NCI-H446 treated with DMSO at 0.1 percent for 48 hours (cell line): ENCODE measurements at regions not wholly inside any gene's neighbourhood (a gene's known extent, or its start where the extent isn't known, plus 50 kb on each side); places are given as distances from the start of the nearest gene placed in this dataset.
A peak's percentile ranks its signal among the peaks of the same experiment; 100 is the strongest.
"Not testable (repeated sequence)": the region's sequence is repeated elsewhere in the genome, so short reads cannot be mapped to it uniquely, and the experiment has no call there.

Source experiments
- DNase-seq: peaks from one replicate; lab custom pipeline; 2025; lab: John Stamatoyannopoulos, UW

DNA sequence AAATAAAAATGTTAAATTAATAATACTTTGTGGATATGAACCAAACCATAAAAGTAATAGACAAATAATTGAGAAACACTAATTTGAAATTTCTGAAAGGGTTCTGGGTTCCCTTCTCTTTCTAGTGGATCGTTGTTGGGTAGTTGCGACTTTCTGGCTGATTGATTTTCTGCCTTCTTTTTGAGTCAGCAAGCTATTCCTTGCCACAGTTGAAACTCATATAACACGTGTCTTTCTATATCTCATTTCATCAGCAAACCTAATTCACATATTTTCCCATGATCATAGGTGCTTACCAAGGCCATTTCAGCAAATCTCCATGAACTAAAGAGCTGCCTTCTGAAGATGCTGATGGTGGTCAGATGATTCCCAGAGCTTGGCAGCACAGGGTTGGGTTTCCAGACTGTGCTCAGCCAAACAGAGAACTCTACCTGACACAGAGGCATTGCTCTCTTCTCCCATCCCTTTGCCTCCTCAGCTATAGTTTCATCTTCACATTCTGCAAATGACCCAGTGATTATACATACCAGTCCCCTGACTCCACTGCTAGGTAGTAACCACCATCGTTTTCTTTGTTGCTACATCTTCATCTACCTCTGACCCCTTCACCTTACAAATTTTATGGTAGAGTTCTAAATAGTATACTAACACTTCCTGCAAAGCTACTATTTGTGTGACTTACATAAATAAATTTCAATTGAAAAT lies 383.9 kb upstream of the DPH6 start:
- no peak for DNase-seq

DNA sequence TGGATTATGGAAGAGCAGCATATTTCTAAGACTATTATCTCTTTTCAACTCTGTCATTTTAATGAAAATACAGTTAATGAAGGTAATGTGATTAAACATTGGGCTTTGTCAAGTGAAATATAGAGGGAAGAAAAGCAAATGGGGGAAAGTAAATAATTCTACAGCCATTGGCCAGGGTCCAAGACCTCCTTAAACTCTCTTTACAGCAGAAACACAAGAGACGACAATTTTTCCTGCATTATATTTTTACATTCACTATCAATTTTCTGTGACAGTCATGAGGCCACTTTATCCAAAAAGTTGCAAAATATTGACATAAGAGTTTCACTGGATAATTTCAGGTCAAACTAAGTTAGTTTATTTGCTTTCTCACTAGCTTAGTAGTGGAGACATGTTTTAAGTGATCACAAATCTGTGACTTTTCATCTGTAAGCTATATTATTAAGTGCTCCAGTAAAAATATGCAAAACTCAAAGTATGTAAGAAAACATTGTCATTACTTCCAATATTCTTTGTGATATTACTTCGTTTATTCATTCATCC lies 385.9 kb upstream of the DPH6 start:
- no peak for DNase-seq

DNA sequence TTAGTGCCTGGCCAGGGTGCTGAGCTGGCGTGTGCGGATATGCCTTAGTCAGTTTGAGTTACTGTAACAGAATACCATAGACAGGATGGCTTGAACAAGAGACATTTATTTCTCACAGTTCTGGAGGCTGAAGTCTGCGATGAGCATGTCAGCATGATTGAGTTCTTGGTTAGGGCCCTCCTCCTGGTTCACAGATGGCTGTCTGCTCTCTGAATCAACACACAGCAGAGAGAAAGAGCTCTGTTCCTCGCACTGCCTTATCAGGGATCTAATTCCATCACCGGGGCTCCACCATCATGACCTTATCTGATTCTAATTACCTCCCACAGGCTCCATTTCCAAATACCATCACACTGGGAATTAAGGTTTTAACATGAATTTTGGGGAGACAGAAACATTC lies 386.6 kb upstream of the DPH6 start:
- DNase-seq = no peak

DNA sequence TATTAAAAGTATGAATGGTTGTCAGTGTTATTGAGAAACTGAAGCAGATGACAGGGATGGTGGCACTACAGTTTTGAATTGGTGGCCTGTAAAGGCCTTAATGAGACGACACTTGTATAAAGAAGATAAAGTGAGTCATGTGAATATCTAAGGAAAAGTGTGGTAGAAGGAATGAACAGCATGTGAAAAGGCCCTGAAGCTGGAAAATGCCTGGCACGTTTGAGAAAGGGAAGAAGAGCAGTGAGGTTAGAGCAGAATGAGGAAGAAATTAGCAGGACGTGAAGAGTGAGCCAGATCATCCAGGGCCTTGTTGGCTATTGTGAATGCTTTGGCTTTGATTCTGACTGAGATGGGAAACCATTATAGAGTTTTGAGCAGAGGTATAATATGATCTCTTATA lies 387.6 kb upstream of the DPH6 start:
- no peak for DNase-seq

DNA sequence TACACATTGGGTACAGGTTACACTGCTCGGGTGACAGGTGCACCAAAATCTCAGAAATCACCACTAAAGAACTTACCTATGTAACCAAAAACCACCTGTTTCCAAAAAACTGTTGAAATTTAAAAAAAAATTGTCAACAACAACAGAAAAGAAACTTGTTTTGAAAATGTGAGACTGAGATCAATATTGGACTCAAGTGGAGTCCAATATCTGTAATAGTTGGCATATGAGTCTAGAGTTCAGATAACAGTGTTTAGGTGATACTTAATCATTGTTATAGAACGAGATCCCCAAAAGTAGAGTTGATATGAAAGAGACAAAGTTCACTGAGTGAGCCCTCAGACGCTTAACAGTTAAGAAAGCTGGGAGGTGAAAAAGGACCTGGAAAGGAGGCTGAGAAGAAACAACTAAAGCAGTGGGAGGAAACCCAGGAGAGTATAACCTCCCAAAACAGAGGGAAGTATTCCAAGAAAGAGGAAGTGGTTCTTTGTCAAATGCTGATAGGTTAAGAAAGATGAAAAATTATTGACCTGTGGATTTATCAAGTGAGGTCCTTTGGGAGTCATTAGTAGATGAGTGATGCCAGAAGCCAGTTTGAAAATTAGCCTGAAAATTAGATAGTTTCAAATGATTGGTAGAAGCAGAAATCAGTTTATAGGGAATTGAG lies 388.6 kb upstream of the DPH6 start:
- no peak for DNase-seq

DNA sequence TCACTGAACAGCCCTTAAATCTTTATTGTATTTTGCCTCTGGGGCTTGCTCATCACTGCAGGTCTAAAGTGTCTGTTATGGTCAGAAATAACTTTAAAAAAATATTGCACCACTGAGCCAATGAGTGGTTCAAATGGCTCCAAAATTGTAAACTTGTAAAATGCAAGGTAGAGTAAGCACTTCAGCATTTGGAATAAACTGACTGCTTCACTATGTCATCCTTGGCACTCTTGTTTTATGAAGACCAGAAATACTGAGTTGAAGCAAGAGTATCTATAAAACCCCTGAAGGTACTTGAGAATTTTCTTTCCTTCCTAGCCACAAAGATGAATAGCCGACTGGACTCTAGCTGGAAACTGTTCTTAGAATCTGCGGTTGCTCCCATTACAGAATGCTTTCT lies 390.3 kb upstream of the DPH6 start:
- no peak for DNase-seq

DNA sequence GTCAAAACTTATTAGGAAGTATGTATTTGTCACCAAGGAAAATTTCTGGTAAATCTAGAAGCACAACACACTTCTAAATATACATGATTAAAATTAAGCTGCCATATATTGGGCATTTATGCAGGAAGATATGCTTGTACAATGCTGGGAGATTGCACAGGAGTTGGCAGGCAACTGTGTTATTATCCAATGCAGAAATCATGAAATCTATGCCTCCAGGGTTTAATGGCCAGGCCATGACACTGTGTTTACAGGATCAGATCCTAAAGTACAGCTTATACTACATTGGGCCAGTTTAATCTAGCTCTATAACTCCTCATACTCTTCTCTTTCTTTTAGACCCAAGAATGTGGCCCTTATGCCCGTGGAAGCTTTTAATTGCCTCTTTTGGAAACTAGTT lies 391.4 kb upstream of the DPH6 start:
- no peak for DNase-seq

DNA sequence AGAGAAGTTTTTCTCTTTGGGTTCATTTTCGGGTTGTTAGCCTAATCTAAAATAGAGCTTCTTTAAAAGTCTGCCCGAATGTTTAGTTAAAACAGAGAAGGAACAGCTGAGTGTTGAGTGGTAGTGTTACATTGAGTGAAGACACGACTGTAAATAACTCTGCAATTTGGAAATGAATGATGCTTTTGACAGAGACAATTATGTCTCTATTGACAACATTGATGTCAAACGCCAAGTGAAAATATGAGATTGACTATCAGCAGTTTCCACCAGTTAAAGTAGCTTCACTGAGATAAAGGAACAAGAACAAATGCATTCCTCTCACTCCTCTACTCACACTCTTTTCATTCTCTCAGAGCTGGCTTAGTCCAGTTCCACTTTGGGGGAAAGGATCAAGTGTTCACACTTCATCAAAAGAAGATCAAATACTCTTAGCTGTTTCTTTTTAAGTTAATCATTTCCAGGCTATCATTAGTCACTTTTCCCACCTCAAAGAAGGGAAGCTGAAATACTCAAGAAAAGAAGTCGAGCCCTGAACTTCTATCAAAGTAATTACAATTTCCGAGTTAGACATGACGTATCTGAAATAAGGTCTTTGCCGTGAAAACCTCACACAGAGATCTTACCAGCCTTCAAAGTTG lies 399.1 kb upstream of the DPH6 start:
- DNase-seq = no peak

DNA sequence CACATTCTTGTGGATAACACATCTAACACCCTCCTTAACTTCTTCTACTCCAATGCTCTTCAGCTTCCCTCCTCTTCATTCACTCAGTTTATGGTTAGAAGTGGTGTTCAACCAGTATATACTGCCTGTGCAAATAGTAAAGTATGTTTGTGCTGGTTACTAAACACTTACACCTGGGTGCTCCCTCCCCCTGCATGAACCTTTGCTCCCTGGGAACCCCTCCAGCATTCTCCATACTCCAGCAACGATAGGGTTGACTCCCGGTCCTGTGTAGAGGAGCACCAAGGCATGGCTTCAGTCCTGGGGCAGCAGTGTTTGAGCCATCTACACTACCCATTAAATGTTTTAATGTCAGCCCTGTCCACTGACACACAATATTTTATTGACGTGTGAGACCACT lies 407.5 kb upstream of the DPH6 start:
- no peak for DNase-seq

DNA sequence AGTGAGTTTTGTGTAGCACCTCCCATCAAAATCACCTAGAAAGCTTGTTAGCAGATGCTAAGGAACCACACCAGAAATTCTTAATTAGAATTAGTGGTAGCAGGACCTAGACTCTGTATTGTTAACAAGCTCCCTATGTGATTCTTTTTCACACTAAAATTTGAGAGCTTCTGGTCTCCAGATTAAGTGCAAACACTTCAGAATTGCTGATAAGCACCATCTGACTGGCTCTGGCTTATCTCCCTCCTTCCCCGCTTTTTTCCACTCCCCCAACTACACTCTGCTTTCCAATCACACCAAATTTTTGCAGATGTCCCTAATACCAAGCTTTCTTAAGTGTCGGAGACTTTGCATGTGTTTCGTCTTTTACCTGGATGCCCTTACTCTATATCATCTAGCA lies 410.1 kb upstream of the DPH6 start:
- DNase-seq = no peak

DNA sequence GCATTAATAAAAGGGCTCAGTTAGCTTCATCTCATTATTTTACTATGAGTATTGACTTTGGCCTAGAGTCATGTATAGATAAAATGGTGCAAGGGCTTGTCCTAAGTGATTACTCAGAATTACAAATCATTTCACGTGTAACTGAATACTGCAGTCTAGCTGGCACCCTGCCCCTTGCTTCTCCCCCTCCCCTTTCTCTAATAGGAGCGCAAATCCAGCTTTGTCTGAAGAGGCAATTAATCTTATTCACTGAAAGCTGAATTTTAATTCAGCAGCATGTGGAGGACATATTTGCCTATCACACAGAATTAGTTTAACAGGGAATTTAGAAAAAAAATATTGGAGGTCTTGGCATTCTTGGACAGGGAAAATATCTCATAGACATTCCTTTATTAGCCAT lies 412.1 kb upstream of the DPH6 start:
- DNase-seq = peak; percentile 93

DNA sequence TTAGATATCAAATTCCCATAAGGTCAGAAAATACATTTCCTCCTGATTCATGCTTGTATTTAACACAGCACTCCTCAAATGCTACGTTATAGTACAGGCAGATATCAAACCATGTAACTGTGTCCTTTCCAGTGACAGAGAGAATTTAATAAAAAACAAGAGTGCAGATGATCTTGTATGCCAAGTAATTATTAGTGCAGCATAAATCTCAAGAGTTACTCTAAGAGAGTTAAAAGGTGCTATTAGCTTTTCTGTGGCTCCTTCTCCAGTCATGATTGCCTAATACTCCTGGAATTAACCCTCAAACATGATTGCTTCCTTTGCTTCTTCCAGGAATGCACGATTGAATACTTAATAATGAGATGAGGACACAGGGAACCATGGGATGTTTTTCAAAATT lies 413.0 kb upstream of the DPH6 start:
- DNase-seq = no peak

DNA sequence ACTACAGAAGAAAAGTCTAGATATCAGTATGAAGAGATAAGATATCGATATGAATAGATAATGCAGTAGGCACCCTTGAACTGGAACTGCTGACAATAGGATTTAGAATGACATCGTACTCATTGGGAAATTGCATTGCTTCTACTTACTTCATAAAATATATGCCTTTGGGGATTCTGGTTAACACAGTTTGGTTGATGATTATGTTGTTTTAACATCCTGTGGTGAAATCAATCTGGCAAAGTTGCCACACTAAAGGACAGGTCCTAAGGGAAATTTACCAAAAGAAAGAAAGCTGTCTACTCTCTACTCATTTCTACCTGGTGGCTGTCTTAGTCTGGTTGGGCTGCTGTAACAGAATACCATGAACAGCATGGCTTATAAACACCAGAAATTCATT lies 417.4 kb upstream of the DPH6 start:
- no peak for DNase-seq

DNA sequence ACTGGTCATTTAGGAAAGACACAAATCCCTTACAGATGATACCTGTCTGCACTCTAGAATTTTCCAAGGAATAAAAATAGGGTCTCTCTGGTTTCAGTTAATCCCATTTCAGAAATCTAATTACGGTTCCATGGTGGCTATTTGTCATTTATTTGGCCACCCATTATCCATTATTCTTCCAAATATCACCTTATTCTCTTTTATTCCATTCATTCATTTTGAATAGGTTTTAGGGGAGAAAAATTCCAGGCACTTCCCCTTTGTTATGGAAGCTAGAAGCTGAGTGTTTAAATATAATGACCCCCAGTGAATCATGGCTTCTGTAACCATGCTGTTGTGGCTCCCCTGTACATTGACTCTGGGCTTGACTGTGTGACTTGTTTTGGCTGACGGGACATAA lies 420.8 kb upstream of the DPH6 start:
- DNase-seq = no peak

DNA sequence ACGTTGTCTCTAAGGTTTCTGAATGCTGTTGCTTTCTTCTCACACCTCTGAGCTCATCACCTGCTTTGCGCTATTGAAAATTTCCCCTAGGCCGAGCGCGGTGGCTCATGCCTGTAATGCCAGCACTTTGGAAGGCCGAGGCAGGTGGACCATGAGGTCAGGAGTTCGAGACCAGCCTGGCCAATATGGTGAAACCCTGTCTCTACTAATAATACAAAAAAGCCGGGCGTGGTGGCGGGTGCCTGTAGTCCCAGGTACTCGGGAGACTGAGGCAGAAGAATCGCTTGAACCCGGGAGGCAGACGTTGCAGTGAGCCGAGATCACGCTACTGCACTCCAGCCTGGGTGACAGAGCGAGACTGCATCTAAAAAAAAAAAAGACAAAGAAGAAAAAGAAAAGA lies 422.0 kb upstream of the DPH6 start:
- not testable (repeated sequence) for DNase-seq

DNA sequence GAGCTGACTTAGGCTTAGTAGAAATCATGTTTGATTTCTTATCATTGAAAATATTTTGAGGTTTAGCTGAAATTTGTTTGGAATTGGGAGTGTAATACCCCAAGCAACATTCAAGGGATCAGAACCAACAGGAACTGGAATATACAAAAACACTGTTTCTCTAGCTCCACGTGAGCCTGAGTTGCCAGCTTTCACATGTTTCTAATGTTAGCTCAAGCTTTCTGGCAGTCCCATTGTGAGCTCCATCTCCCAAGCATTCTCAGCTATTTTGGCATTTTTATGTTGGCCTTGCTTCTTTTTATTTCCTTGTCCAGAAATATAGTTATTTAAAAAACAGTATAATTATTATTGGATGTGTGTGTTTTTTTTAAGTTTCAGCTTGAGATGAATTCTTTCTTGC lies 427.1 kb upstream of the DPH6 start:
- DNase-seq = no peak

DNA sequence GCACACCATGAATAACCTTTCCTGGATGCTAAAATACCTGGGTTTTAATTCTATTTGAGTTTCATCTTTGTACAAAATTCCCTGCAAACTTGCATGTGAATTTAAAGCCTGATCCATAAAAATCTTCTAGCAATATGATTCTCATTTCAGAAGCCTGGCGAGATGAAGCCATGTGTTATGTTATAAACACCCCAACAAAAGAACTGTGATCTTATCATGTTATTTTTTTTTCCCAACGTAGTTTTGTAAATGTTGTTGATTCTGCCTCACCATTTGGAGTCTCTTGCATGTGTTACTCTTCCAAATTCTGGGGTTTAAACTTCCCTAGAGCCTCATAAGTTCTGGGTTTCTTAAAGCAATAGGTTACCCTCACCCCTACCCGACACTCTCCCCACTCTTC lies 428.1 kb upstream of the DPH6 start:
- DNase-seq = no peak

DNA sequence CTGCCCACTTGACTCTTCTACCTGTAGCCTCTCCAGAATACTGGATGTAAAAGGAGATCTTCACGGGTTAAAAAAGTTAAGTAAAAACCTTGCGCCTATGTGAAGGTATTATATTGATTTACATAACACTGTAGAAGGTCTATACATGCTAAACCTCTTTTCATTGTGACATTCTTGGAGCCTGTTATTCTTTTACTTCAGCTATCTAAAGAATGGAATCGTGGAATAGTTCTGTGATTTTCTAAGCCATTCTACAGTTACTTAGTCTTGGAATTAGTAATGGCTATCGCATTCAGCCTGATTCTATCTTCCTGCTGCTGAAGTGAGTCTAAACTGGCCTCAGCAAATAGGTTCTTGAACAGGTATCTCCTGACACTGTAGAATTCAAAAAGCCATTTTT lies 430.0 kb upstream of the DPH6 start:
- no peak for DNase-seq

DNA sequence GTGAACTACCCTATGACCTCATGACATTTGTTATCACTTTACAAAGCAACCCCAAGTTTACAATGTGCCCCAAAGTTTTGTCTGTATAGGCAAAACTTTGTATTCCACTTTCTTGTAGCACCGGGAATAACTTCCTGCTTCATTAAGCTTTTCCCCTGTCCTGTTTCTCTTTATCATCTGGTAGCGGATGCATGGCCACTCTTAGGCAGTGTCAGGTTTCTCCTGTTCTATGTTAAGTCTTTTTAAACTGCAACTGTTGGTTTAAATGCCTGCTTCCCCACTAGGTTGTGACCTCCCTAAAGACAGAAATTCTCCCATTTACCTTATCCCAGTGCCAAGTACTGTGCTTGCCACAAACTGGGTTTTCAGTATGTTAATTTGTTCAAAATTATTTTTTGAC lies 433.6 kb upstream of the DPH6 start:
- DNase-seq = no peak

DNA sequence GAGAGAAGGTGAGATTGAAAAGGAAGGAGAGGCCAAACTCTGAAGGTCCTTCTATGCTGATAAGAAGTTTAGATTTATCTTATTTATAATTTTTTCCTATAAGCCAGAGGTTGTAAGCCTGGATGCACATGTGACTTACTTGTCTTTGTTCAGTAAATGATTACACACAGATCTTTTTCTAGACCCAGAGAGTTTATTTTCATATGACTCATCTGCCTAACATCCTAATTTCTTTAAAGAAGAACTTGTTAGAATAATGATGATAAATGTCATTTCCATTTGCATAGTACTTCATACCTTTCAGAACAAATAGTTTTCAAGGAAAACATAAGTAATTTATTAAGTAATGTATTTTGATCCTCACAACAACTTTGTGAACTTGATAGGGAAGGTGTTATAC lies 434.8 kb upstream of the DPH6 start:
- no peak for DNase-seq

DNA sequence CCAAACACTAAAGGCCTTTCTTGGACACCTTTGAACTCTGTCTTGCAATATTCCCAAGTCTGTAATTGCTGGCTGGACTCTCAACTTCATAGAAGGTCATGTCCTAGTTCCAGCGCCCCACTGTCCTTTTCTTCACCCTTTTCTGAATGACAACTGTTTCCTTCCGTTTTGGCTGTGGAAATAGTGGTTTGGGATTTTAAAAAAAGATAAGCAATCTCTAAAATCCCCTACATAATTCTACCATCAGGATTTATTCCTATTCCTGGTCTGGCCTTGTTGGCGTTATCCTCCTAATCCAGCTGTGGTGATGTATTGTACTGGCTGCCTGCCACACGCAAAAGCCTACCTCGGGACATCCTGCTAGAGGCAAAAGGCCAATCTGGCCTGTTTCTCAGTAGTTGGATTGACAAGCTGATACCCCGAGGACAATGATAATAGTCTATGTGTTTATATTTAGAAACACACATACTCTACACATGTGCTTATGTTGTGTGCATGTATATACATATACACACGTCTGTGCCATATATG lies 440.3 kb upstream of the DPH6 start:
- no peak for DNase-seq

DNA sequence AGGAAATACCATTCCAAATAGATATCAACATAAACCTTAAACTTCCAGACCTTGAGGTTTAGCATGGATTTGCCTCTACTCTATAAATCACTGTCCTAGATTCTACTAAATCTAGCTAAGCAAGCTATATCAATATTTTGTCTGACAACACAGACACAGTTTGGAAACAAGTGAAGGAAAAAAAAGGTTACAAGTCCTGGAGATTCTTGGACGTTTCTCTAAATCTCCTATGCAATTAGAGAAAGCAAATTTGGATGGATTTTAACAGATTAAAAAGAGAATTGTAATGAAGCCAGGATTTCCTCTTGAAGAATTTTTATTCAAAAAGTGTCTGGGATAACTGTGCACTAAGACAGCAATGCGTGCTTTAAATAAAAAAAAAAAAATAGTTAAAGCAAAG lies 441.1 kb upstream of the DPH6 start:
- no peak for DNase-seq

DNA sequence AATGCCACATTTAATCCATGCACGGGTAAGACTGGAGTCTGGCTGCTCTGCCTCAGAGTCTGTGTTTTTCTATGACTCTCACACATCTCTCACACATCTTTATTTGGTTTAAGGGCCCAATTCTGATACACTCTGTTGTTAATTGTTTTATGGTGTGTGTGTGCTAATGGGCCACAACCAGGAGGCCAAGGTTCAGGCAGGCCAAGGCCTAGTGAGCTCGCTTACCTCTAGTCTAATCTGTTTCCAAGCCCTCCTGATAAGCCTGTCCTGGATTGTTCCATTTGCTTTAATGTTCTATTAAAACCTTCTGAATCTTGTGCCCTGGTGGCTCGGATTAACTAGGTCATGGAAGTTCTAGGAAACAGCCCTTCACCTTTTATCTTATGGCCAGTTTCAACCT lies 445.4 kb upstream of the DPH6 start:
- DNase-seq = no peak
